ENCODE measurements at regions not wholly inside any gene's neighbourhood (a gene's known extent, or its start where the extent isn't known, plus 50 kb on each side); places are given as distances from the start of the nearest gene placed in this dataset.

DNA sequence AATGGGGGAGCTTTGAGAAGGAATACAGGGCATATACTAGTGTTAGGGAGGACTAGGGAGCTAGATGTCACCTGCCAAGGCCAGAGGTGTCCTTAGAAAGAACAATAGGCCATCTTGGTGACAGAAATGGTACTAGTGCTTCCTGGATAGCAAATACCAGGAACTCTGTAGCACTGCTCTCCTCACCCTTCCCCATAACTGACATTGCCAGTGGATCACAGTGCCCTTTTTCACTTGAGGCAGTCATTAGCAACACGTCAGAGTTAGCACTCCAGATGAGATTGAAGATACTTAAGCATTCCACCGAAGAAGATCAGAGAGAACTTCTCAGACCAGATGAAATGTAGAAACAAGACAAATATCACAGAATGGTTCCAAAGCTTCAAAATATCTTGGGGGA lies 103.1 kb upstream of the PDZRN3 start:
- no peak for DNase-seq

DNA sequence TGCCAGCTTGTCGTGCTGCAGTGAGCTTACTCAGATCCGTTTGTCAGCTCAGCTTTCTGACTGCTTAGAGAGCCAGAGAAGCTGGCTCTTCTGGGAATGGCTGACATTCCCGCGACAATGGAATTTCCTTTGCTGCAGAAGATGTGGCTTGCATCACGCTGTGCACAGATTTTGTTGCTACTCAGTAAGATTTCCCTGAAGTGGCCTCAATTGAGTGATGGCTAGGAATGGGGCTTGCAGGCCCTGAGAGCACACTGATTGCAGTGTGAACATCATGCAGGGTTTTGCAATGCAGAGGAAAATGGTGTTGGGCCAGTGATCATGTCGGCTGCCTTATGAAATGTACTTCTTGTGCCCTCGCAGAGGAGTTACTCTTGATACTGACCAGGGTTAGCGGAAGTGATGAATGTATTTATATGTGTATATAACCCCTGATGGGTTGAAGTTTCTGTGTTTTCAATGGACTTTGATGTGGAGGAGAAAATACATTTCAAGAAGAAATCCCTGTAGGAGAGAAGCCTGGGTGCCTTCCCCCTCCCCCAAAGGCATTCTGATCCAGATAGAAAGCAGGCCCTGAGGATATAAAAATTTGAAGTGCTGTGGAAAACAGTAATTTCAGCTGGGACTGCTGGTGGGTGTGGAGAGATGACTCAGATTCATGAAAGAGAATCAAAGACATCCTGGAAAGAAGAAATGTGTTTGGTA lies 102.5 kb upstream of the PDZRN3 start:
- DNase-seq: no peak

DNA sequence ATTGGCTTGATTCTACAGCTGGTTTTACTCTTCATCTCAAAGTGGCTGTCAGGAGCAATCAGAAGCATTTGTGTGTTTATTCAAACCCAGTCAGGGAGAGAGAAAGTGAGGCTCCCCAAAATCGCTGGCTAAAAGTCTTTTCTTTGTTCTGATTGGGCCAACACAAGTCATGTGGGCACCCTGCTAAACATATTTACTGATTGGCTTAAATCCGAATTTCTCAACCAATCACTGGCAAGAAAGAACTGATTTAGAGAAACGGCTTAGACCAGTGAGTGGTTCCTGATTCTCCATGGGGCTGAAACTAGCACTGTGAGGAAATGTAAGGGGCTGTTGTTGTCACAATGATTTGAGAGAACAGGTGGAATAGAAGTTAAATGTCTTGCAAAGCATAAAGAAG lies 98.9 kb upstream of the PDZRN3 start:
- DNase-seq: no peak

DNA sequence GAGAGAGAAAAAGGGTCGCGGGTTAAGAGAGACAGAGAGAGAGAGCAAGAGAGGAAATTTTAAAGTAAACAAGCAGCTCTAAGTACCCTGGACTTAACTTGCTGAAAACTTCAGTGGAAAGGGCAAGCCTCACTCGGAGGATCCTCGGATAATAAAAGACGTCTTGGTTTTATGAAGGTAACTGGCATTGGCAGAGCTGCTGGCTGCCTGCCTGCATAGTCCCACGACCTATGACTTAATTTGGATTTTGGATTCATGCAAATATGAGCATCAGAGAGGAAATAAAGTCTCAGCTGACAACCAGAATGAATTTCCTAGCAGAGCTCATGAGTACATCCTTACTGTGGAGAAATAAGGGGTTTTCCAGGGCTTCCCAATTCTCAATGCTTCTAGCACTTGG lies 95.1 kb upstream of the PDZRN3 start:
- no peak for DNase-seq

DNA sequence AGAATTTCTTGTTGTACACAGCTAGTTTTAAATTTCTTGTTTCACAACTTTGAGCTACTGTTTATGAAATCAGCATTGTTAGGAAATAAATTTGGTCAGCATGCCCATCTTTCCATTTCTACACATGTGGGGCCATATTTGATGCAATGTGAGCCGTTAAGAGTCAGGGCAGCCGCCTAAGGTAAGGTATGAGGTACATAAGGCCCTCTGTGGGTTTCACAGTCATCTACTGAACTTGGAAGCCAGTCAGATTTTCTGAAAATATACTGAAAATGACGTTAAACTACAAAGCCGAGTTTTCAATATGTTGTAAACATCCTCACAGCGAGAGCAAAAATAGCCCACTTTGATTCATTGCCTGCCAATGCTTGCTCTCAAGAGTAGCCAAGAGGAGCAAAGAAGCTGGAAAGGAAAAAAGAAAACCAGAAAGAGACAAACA lies 94.7 kb upstream of the PDZRN3 start:
- DNase-seq: no peak

DNA sequence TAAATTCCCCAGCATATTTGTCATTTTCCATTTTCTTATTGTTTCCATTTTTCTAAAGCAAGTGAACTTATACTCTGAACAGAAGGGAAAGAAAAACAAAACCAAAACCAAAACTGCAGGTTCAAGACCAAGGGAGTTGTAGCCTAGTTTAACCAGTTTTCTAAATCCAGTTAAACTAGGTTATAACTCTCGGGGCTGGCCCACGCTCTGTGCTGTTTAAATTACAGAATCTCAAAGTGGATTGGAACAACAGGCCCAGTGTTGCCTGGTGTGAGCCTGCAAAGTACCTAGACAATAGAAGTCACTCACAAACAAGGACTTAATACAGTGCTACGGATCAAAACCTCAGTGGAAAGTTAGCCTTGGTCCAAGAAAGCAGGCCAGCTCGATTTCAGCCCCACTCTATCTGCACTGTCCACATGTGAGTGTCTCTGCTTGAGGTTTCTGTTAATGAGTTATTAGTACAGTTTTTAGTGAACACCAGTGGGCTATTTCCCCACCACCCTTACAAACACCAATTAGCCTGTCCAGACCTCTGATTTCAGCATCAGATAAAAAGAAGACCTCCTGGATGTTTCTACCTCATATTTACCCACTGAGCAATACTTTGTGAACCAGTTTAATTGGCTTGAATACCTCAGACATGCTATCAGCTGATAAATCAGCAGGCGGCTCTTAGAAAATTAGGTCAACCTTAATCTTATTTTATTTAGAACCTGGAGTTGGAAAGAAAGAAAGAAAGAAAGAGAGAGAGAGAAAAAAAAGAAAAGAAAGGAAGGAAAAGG lies 93.8 kb upstream of the PDZRN3 start:
- no peak for DNase-seq

DNA sequence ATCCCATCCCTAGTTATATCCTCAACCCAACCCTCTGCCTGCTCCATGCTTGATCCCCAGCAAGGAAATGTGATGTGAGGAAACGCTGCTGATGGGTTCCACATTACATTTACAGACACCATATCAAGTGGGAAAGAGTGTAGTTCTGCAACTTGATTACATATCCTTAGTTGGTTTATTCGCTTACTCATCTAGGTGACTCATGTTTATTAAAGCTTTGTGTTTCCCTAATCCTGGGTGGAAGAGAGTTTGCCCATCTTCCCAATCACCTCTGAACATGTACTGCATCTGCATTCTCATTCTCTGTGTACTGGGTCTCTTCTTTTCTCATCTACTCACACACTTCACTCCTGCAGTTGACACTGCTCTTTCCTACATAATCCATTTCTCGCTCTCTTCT lies 91.7 kb upstream of the PDZRN3 start:
- DNase-seq: no peak

DNA sequence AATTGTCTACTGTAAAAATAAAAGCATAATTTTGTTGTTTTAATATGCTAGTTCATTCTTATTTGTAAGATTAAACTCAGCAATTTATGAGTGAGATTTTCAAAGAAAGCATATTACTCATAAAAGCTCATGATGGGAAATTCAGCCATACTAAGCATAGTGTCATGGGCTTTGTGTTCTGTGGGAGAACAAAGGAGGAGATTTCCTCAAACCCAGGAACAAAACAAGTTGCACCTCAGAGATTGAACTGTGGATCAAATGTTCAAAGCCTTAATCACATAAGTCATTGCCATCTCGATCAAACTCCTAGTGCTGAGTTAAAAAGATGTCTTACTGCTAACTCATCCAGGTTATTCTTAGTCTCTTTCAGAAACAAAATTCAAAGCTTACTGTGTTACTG lies 85.6 kb upstream of the PDZRN3 start:
- no peak for DNase-seq

DNA sequence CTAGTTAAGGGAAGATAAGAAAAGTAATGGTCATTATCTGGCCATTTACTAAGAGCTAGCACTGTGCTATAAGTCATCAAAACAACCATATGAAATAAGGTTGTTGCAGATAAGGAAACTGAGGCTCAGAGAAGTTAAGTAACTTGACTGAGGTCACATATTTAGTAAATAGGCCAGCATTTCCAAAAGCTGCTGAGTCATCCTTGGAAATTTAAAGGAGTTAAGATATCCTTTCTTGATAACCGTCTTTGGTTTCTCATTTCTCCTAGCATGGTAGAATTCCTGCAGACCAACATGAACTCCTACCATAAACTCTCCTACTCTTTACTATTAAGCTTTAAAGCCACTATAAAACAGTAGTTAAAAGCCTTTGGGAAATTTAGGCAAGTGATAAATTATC lies 85.0 kb upstream of the PDZRN3 start:
- no peak for DNase-seq

DNA sequence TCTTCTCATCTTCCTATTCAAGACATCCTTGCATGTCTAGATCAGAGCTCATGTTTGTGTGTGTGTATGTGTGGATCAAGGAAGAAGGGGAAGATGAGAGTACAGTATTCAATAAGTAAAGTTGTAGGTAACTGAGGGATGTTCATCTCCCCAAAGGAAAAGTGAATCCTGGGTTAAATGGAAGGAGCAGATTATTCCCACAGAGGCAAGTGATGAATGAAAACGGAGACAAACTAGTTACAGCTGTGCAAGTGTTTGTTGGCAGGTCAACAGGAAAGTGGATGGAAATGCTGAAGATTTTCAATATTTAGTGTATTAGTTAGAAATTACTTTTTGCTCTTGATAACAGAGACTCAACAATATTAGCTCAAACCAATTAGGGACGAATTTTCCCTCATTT lies 84.2 kb upstream of the PDZRN3 start:
- DNase-seq: no peak

DNA sequence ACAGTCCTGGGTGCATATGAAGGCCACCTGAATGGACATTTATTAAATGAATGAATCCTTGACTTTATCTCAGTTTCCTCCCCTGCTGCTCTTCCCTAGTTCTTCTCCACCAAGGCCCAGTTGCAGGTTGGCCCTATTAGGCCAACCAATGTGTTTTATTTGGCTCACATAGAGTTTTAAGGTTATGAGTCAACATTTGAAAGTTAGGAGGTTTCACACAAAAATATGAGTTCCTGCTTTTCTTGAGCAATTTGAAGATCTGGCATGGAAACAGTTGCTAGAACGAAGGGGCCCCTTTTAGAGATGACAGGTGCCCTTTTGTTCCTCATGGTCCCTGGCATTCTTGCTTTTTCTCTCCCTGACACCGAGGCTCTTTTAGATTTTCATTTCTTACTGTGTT lies 83.0 kb upstream of the PDZRN3 start:
- DNase-seq: no peak

DNA sequence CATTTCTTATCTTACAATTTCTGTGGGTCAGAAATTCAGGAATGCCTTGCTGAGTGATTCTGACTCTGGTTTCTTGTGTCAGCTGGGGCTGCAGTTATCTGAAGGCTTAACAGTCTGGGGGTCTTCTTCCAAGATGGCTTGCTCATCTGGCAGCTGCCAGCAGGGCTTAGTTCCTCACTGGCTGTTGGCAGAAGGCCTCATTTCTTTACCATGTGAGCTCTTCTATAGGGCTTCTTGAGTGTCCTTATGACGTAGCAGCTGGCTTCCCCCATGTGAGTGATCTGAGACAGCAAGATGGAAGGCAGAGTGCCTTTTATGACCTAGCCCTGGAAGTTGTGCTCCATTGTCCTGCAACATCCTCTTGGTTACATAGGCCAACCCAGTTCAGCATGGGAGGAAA lies 82.0 kb upstream of the PDZRN3 start:
- no peak for DNase-seq

DNA sequence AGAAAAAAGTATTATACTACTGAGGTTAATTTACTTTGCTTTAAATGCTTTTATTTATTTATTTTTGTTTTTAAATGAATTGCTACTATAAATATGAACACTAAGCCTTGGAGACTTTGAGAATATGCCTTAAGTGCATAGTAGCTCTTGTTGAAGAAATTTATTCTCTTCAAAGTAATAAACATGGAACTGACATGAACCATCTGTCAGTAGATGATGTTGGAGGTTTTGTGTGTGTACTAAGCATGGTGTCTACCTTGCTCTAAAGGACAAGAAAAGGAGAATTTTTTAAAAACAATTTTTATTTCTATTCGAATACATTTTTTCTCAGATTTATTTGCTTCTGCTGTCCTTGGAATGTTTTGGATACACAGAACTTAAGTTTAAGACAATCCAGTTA lies 81.1 kb upstream of the PDZRN3 start:
- DNase-seq: no peak

DNA sequence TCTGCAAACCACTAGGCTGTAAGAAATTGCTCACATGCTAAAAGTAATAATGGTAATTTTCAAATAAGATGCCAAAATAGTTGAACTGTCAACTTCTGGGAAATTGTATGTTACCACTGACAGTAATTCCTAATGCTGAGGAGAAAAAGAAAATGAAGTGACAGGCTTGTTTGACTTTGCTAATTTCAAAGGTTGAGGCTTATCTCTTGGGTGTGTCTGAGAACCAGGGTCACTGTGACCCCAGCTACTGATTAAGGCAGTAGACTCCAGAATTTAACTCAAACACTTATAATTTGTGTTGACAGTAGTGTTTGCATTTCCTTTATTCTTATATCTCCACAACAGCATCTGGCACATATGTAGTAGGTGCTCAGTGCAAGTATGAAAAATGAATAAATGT lies 74.6 kb upstream of the PDZRN3 start:
- no peak for DNase-seq

DNA sequence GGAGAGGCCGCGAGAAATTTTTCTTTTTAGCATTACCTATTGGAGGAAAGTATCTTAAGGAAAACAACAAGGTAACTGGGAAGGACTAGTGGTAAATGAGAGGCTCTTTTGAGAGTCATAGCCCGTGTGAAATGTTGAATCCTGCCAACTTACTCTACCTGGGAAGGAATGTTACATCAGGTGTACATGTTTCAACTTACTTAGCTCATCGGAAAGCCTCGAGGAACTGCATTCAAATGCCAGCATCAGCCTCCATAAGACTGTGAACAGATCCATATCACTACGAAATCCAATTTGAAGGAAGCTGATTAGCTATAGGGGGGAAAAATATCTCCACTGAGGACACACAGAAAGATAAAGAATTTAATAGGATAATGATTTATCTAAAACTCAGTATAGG lies 72.3 kb upstream of the PDZRN3 start:
- DNase-seq: no peak

DNA sequence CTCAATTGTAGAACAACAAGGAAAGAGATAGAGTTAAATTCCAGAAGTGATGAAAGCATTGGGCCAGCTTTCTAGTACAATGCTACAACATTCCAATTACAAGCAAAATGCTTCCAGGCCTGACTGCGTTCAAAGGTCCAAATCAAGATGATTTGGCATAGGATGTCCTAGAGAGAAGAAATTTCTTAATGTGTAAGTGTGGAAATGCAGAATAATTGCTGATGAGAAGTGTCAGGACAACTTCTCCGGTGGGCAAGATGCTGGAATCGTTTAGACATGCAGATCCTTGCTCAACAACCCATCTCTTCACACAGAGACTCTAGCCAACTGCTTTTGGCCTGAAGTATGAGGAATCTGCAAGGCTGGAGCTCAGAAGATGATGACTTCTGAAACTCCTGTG lies 71.1 kb upstream of the PDZRN3 start:
- DNase-seq: no peak

DNA sequence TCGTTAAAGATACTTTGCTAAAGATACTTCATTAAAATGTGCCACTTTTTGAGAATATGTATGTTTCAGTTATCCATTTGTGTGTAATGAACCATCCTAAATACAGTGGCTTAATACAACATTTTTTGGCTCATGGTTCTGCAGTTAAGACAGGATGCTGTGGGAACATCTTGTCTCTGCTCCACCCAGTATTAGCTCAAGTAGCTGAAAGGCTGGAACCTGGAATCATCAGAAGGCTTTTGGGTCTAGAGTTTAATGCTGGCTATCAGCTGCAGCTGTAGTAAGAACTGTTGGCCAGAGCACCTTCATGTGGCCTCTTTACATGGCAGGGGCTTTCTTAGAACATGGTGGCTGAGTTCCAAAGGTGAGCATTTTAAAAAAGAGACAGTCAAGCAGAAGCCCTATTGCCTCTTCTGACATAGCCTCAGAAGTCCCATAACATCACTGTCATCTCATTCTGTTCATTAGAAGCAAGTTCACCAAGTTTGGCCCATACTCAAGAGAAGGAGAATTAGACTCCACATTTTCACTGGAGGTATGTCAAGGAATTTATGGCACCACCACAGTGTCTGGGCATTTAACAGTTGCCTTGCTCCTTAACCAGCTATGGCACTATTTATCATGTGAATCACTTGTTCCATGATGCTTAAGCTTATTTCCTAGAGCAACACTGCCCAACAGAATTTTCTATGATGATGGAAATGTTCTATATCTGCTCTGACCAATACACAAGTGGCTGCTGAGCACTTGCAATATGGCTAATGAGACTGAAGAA lies 70.4 kb upstream of the PDZRN3 start:
- DNase-seq: no peak

DNA sequence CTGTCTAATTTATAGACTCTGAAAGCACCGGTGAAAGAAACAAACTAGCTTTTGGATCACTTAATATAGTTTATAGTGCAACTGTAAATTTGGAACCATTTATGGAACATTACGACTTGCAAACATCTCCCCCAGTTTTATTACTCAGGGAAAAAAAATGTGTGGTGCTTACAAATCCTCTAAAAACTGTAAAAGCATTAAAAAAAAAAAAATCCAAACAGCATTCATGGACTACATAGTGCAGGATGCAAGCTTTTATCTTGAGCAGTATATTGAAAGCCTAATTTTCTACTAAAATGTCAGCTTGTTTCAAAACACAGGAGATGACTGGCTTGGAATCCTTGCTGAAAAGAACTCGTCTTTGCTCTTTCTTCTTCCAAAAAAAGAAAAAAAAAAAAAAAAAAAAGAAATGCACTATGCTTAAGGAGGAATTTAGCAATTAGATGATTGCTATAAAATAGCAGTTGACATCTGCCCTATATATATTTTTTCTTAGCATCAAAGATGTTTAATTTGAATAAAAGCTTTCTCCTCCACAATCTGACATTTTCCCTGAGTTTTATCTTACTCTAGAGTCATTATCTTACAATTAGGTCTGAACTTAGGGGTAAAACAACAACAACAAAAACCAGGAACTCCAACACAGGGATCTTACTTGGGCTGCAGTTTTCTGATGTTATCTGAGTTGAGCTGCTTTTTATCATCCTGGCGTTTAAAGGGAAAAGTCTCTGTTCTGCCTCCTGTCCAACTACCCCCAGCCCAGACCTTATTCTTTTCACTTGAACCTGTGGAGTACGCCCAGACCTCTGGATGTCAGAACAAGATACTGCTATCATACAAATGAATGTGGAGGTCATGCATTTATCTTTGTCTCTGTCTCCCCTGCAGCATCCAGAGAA lies 62.6 kb upstream of the PDZRN3 start:
- DNase-seq: no peak

DNA sequence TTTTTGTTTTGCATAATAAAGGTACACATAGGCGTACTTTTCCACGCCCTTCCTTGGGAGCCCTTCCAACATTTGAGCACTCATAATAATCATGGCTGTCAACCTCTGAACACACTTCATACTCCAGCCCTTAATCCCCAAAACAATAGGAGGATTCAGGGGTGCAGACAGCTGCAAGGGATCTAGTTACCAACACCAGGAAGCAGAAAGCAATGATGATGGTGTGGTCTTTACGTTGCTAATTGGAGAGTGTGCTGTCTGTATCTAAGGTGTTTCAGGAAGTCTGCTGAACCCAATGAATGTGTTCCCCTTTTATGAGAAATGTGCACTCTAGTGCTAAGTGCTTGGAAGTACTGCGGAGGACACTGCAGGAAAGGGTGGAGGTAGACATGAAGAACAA lies 60.3 kb upstream of the PDZRN3 start:
- no peak for DNase-seq

DNA sequence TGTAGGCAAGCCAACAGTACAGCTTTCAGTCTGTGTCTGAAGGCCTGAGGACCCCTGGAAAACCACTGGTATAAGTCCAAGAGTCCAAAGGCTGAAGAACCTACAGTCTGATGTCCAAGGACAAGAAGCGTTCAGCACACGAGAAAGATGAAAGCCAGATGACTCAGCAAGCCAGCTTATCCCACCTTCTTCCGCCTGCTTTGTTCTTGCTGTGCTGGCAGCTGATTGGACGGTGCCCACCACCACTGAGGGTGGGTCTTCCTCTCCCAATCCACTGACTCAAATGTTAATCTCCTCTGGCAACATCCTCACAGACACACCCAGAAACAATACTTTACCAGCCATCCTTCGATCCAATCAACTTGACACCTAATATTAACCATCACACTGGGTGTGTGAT lies 59.0 kb upstream of the PDZRN3 start:
- DNase-seq: no peak

DNA sequence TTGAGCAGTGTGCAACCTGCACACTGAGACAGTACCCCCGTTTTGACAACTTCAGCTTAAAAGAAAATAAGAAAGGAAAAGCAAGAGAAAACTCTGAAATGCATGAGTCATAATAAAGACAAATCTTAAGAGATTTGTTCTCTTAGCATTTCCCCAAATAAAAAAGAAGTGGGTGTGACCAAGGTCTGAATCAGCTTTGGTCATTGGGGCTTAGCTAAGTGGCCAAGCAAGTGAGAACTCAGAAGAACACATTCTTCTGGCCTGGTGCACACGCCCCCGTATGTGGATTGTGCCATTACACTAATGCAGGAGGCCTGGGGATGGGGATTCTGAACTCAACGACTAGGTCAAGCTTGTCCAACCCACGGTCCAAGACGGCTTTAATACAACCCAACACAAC lies 56.9 kb upstream of the PDZRN3 start:
- DNase-seq: no peak

DNA sequence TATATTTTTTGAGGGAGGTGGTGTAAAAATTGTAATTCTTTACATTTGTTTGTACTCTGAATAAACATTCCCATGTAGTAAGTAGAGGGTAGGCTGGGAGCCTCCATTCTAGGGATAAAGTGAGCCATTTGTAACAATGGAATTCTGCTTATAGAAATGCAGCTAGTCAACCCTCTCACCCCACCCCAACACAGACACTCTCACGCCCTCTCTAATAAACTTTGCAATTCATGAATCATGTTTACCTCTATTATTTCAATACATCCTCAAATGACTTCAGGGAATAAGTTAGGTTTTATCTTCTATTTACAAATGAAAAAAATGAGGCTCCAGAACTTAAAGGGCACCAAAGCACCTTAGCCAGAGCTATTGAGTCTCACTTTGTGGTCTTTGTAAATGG lies 56.5 kb upstream of the PDZRN3 start:
- DNase-seq: no peak

Data from NCI-H774 (cell line).